Keratinocyte (primary cell): ENCODE measurements at regions not wholly inside any gene's neighbourhood (a gene's known extent, or its start where the extent isn't known, plus 50 kb on each side); places are given as distances from the start of the nearest gene placed in this dataset.

ENCODE experiments used
- EZH2 ChIP-seq: IDR thresholded peaks from one replicate; pipeline ENCODE4 v1.6.1; 2012; ENCODE audit warnings: inconsistent platforms, mild to moderate bottlenecking, low read length, moderate library complexity
- TF ChIP-seq, protein P1 (sequence below), 3 experiments: IDR thresholded peaks in 1 of 3; conservative IDR thresholded peaks in 1 of 3; optimal IDR thresholded peaks in 1 of 3; 2 replicates in 2 of 3; 3 replicates in 1 of 3; pipeline versions ENCODE3 to v1.5.1; 2011; ENCODE audit warnings: low read length in 3 of 3, mild to moderate bottlenecking in 3 of 3, moderate library complexity in 2 of 3, control low read depth in 1 of 3, inconsistent platforms in 1 of 3; ENCODE audit not compliant: insufficient read depth in 2 of 3; ENCODE audit errors: extremely low read depth in 1 of 3

GRCh38 chr7:22635349-22635748 lies 91.7 kb upstream of the IL6 start:
- TF ChIP-seq, protein P1, sequence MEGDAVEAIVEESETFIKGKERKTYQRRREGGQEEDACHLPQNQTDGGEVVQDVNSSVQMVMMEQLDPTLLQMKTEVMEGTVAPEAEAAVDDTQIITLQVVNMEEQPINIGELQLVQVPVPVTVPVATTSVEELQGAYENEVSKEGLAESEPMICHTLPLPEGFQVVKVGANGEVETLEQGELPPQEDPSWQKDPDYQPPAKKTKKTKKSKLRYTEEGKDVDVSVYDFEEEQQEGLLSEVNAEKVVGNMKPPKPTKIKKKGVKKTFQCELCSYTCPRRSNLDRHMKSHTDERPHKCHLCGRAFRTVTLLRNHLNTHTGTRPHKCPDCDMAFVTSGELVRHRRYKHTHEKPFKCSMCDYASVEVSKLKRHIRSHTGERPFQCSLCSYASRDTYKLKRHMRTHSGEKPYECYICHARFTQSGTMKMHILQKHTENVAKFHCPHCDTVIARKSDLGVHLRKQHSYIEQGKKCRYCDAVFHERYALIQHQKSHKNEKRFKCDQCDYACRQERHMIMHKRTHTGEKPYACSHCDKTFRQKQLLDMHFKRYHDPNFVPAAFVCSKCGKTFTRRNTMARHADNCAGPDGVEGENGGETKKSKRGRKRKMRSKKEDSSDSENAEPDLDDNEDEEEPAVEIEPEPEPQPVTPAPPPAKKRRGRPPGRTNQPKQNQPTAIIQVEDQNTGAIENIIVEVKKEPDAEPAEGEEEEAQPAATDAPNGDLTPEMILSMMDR (optimal IDR thresholded peaks at IDR 0.05 in 1 of 3, IDR thresholded peaks at IDR 0.05 in 1 of 3, conservative IDR thresholded peaks at IDR 0.05 in 1 of 3; ENCODE audit: extremely low read depth in 1 of 3, insufficient read depth in 2 of 3, low read length in 3 of 3) = no peak
- TF ChIP-seq EZH2 = no peak
